PC-9 (cell line): ENCODE measurements at regions not wholly inside any gene's neighbourhood (a gene's known extent, or its start where the extent isn't known, plus 50 kb on each side); places are given as distances from the start of the nearest gene placed in this dataset.

ENCODE experiments used
- CTCF ChIP-seq: fragments of 200-600 bp; sonication (generic); conservative IDR thresholded peaks from 2 replicates; pipeline ENCODE4 v1.6.1; 2017; ENCODE audit warnings: mixed run types, antibody characterized with exemption, mild to moderate bottlenecking, moderate library complexity
- EZH2 ChIP-seq: fragments of 200-600 bp; sonication (generic); IDR thresholded peaks from 2 replicates; pipeline ENCODE4 v1.8.0; 2017; ENCODE audit warnings: antibody characterized with exemption, low read depth

GRCh38 chr14:85038526-85039352, 491.2 kb upstream of the FLRT2 start:
- TF ChIP-seq CTCF (no peak), EZH2 (no peak)
